Endothelial cell of umbilical vein (primary cell): ENCODE measurements at regions not wholly inside any gene's neighbourhood (a gene's known extent, or its start where the extent isn't known, plus 50 kb on each side); places are given as distances from the start of the nearest gene placed in this dataset.

Experiments
- BruUV-seq: library from RNA; stranded (reverse); fragments of 400-500 nt; replicated peaks from 2 replicates; lab custom pipeline; 2021; lab: Mats Ljungman, UMichigan
- CTCF ChIA-PET: fragments of 300-600, 350-600 bp; sonication (Branson Sonifier 250); formaldehyde crosslinking; loops from one replicate; lab custom pipeline; 2021; ENCODE audit warnings: antibody characterized with exemption, inconsistent platforms; lab: Charles Lee
- POLR2A ChIA-PET: fragments of 300-600, 350-600 bp; sonication (Branson Sonifier 250); formaldehyde crosslinking; loops from one replicate; lab custom pipeline; 2021; ENCODE audit warnings: antibody characterized with exemption, inconsistent platforms; lab: Charles Lee
- DNase-seq: peaks from one replicate; pipeline ENCODE4 v3.0.0-alpha.2; 2011; ENCODE audit warnings: low read depth, low spot score
- FAIRE-seq: peaks from 2 replicates; lab custom pipeline; 2011; peaks lifted over from hg19 to GRCh38; lab: Jason Lieb, UNC
- H2AFZ ChIP-seq: 2 replicates; pipeline ENCODE4 v1.6.0; 2012; ENCODE audit warnings: low read depth, low read length, control low read depth, inconsistent platforms
- H3K27ac ChIP-seq: 2 replicates; pipeline ENCODE4 v1.5.1; 2011; ENCODE audit warnings: low read depth, mild to moderate bottlenecking, control low read depth, low read length, moderate library complexity; ENCODE audit not compliant: insufficient read depth
- H3K27me3 ChIP-seq, 2 experiments: 2 replicates each; pipeline versions ENCODE4 v1.6.0 to v1.6.1; 2011; ENCODE audit warnings: low read length in 2 of 2, mixed read lengths in 1 of 2; ENCODE audit not compliant: control insufficient read depth in 2 of 2, insufficient read depth in 2 of 2
- H3K36me3 ChIP-seq, 2 experiments: 2 replicates in 1 of 2; 3 replicates in 1 of 2; pipeline ENCODE4 v1.5.1; 2011; ENCODE audit warnings: low read length in 2 of 2, mild to moderate bottlenecking in 1 of 2, moderate library complexity in 1 of 2; ENCODE audit not compliant: control insufficient read depth in 2 of 2, insufficient read depth in 2 of 2; ENCODE audit errors: extremely low read depth in 1 of 2
- H3K4me1 ChIP-seq: 3 replicates; pipeline ENCODE4 v1.5.1; 2011; ENCODE audit warnings: mild to moderate bottlenecking, low read length; ENCODE audit not compliant: control insufficient read depth, insufficient read depth; ENCODE audit errors: extremely low read depth
- H3K4me2 ChIP-seq: 2 replicates; pipeline ENCODE4 v1.6.1; 2011; ENCODE audit warnings: low read length, control low read depth, mixed read lengths; ENCODE audit not compliant: insufficient read depth
- H3K4me3 ChIP-seq, 3 experiments: fragments of 200-600 bp in 1 of 3; sonication (generic), shearing (Covaris generic) in 1 of 3; replicated peaks in 1 of 3; 2 replicates each; pipeline ENCODE4 v1.5.1; 2011 to 2016; ENCODE audit warnings: control low read depth in 3 of 3, low read length in 3 of 3, mild to moderate bottlenecking in 2 of 3, inconsistent platforms in 1 of 3, low read depth in 1 of 3, moderate library complexity in 1 of 3; ENCODE audit not compliant: insufficient read depth in 1 of 3
- H3K79me2 ChIP-seq: 2 replicates; pipeline ENCODE4 v1.6.0; 2012; ENCODE audit warnings: low read length, inconsistent platforms; ENCODE audit not compliant: control insufficient read depth, insufficient read depth
- H3K9ac ChIP-seq: replicated peaks from 2 replicates; pipeline ENCODE3; 2011; ENCODE audit warnings: low read length, control low read depth; ENCODE audit not compliant: insufficient read depth; ENCODE audit errors: extremely low read depth
- H3K9me1 ChIP-seq: replicated peaks from 3 replicates; pipeline ENCODE4 v1.6.0; 2011; ENCODE audit warnings: mild to moderate bottlenecking, low read length; ENCODE audit not compliant: control insufficient read depth, insufficient read depth; ENCODE audit errors: extremely low read depth
- H3K9me3 ChIP-seq: replicated peaks from 2 replicates; pipeline ENCODE4 v1.5.1; 2012; ENCODE audit warnings: low read length, inconsistent platforms; ENCODE audit not compliant: control insufficient read depth, insufficient read depth
- H4K20me1 ChIP-seq: replicated peaks from 2 replicates; pipeline ENCODE3; 2011; ENCODE audit warnings: mild to moderate bottlenecking, low read length; ENCODE audit not compliant: control insufficient read depth, insufficient read depth; ENCODE audit errors: extremely low read depth
- EZH2 ChIP-seq: IDR thresholded peaks from 2 replicates; pipeline ENCODE4 v1.6.1; 2012; ENCODE audit warnings: borderline replicate concordance, low read depth, mild to moderate bottlenecking, moderate library complexity, low read length, inconsistent platforms; ENCODE audit not compliant: severe bottlenecking
- GATA2 ChIP-seq: IDR thresholded peaks from 2 replicates; pipeline ENCODE4 v1.7.0; 2011; ENCODE audit warnings: low read depth, mild to moderate bottlenecking, moderate library complexity, mixed read lengths, low read length; ENCODE audit not compliant: insufficient read length, insufficient read depth
- JUN ChIP-seq: IDR thresholded peaks from 2 replicates; pipeline ENCODE4 v1.6.1; 2011; ENCODE audit warnings: borderline replicate concordance, low read depth; ENCODE audit not compliant: insufficient read length, insufficient read depth
- MYC ChIP-seq: IDR thresholded peaks from one replicate; pipeline ENCODE4 v1.6.1; 2011; ENCODE audit warnings: mild to moderate bottlenecking, low read depth, low read length
- POLR2AphosphoS5 ChIP-seq: IDR thresholded peaks from 2 replicates; pipeline ENCODE4 v1.6.1; 2012; ENCODE audit warnings: low read depth, mild to moderate bottlenecking, control low read depth, low read length, moderate library complexity; ENCODE audit not compliant: insufficient read depth
- dilution Hi-C: fragments of 300-500 bp; cut with MboI; formaldehyde crosslinking; loops from one replicate; pipeline ENCODE4 v1.15.0; 2019; ENCODE audit warnings: low sequenced_read_pairs; ENCODE audit not compliant: extremely low pct_ligation_motif_present
- intact Hi-C: fragments of 100-400 bp; cut with micrococcal nuclease; formaldehyde crosslinking; loops from one replicate; pipeline ENCODE4 v1.10.0; 2022
- TF ChIP-seq, protein P1 (sequence below), 2 donors: IDR thresholded peaks; 1 replicate in 1 of 2; 2 replicates in 1 of 2; pipeline ENCODE4 v1.5.1; 2011; ENCODE audit warnings: low read length in 2 of 2, mild to moderate bottlenecking in 2 of 2, moderate library complexity in 2 of 2, control low read depth in 1 of 2, inconsistent platforms in 1 of 2, low read depth in 1 of 2; ENCODE audit not compliant: insufficient read depth in 1 of 2; ENCODE audit errors: extremely low read depth in 1 of 2
- TF ChIP-seq, protein P2 (sequence below): IDR thresholded peaks from 2 replicates; pipeline ENCODE4 v1.6.1; 2011; ENCODE audit not compliant: insufficient read depth, insufficient read length

DNA sequence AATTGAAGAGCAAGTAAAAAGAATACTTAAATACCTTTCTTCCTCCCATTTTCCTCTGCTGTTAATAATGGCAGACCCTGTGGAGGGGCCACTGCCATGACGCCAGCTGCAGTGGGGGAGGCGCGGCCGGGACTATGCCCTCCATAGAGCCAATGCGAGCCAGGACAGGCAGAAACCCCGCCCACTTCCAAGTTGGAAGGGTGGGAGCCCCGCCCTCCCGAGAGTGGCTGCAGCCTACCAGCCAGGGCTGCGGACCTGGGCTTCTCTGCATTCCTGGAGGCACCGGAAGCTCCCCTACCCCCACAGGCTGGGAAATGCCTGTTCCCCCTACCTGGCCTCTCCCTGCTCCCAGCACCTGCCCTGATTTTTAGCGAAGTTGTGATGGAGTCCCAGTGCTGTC lies 439.4 kb upstream of the CDH19 start:
- dilution Hi-C loops: no loop called here
- ChIA-PET POLR2A (no interaction called here), CTCF (no interaction called here)
- BruUV-seq: no TSS peak
- Histone ChIP-seq H3K4me3 (no peak overlapping the region), H3K4me2 (no peak overlapping the region), H3K27ac (no peak overlapping the region), H3K9me1 (no peaks in the 10 kb centered on the region), H3K4me1 (no peaks in the 10 kb centered on the region), H2AFZ (no peak overlapping the region), H3K9me3 (no peaks in the 10 kb centered on the region), H3K27me3 (no peaks in the 10 kb centered on the region), H4K20me1 (no peaks in the 10 kb centered on the region), H3K36me3 (no peaks in the 10 kb centered on the region), H3K79me2 (no peaks in the 10 kb centered on the region), H3K9ac (no peak overlapping the region)
- intact Hi-C loops: no loop called here
- DNase-seq: no peak
- FAIRE-seq: no peak
- TF ChIP-seq, protein P1, sequence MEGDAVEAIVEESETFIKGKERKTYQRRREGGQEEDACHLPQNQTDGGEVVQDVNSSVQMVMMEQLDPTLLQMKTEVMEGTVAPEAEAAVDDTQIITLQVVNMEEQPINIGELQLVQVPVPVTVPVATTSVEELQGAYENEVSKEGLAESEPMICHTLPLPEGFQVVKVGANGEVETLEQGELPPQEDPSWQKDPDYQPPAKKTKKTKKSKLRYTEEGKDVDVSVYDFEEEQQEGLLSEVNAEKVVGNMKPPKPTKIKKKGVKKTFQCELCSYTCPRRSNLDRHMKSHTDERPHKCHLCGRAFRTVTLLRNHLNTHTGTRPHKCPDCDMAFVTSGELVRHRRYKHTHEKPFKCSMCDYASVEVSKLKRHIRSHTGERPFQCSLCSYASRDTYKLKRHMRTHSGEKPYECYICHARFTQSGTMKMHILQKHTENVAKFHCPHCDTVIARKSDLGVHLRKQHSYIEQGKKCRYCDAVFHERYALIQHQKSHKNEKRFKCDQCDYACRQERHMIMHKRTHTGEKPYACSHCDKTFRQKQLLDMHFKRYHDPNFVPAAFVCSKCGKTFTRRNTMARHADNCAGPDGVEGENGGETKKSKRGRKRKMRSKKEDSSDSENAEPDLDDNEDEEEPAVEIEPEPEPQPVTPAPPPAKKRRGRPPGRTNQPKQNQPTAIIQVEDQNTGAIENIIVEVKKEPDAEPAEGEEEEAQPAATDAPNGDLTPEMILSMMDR (IDR thresholded peaks at IDR 0.05; ENCODE audit: extremely low read depth in 1 of 2, insufficient read depth in 1 of 2, low read depth in 1 of 2, low read length in 2 of 2): no peak
- TF ChIP-seq JUN: no peak
- no peak for TF ChIP-seq MYC
- TF ChIP-seq EZH2: no peak
- TF ChIP-seq, protein P2, sequence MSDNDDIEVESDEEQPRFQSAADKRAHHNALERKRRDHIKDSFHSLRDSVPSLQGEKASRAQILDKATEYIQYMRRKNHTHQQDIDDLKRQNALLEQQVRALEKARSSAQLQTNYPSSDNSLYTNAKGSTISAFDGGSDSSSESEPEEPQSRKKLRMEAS: no peak
- no peak for TF ChIP-seq GATA2
- no peak for TF ChIP-seq POLR2AphosphoS5
